ENCODE measurements at regions not wholly inside any gene's neighbourhood (a gene's known extent, or its start where the extent isn't known, plus 50 kb on each side); places are given as distances from the start of the nearest gene placed in this dataset.

DNA sequence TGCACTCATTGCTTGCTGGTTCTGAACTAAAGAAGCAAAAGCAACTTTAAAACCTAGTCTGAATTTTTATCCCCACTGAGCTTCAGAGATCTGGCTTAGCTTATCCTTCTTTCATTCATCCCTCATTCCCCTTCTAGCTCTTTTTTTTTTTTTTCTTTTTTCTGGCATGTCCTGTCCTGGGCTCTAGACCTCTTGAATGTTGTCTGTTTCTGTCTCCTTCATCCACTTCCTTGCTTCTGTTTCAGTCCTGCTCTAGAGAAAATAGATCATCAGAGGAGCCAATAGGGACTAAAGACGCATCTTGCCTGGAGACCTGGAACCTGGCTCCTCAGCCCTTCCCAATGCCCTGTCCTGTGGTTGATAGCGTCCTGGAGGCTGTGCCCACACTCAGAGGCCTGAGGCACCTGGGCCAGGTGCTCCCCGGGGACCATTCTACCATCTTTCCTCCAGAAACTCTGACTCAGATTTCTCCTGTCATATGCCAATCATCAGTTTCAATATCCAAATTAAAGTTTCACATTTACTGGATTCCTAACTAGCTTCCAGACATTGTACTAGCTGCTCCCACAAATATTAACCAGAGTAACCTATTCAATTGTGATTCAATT is 115.7 kb upstream of the GATB start:
- TF ChIP-seq, protein P1, sequence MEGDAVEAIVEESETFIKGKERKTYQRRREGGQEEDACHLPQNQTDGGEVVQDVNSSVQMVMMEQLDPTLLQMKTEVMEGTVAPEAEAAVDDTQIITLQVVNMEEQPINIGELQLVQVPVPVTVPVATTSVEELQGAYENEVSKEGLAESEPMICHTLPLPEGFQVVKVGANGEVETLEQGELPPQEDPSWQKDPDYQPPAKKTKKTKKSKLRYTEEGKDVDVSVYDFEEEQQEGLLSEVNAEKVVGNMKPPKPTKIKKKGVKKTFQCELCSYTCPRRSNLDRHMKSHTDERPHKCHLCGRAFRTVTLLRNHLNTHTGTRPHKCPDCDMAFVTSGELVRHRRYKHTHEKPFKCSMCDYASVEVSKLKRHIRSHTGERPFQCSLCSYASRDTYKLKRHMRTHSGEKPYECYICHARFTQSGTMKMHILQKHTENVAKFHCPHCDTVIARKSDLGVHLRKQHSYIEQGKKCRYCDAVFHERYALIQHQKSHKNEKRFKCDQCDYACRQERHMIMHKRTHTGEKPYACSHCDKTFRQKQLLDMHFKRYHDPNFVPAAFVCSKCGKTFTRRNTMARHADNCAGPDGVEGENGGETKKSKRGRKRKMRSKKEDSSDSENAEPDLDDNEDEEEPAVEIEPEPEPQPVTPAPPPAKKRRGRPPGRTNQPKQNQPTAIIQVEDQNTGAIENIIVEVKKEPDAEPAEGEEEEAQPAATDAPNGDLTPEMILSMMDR (conservative IDR thresholded peaks at IDR 0.05) = no peak
- TF ChIP-seq ZFX (IDR thresholded peaks at IDR 0.05) = no peak
